H1 (cell line): ENCODE measurements at regions not wholly inside any gene's neighbourhood (a gene's known extent, or its start where the extent isn't known, plus 50 kb on each side); places are given as distances from the start of the nearest gene placed in this dataset.
A peak's percentile ranks its signal among the peaks of the same experiment; 100 is the strongest.

Source experiments
- CTCF ChIA-PET: fragments of 300-600 bp; sonication (Branson Sonifier 250); formaldehyde crosslinking; loops from one replicate; lab custom pipeline; 2021; ENCODE audit not compliant: partially characterized antibody; lab: Charles Lee
- POLR2A ChIA-PET: fragments of 300-600 bp; sonication (Branson Sonifier 250); formaldehyde crosslinking; loops from one replicate; lab custom pipeline; 2021; ENCODE audit warnings: inconsistent platforms; ENCODE audit not compliant: partially characterized antibody; lab: Charles Lee
- DNase-seq, 2 experiments: peaks; one replicate each; pipeline versions ENCODE4 v3.0.0 to v3.0.0-alpha.2; 2010 to 2022; ENCODE audit warnings: low spot score in 2 of 2, low read depth in 1 of 2, mixed read lengths in 1 of 2
- FAIRE-seq: peaks from 2 replicates; lab custom pipeline; 2011; peaks lifted over from hg19 to GRCh38; lab: Jason Lieb, UNC
- H2AFZ ChIP-seq: 2 replicates; pipeline ENCODE4 v1.8.1; 2012; ENCODE audit warnings: low read length, inconsistent platforms
- H2AK5ac ChIP-seq: 2 replicates; pipeline ENCODE4 v1.6.1; 2013; ENCODE audit warnings: low read depth, low read length
- H2BK120ac ChIP-seq: replicated peaks from 2 replicates; pipeline ENCODE3; 2013; ENCODE audit warnings: low read depth, low read length, inconsistent platforms
- H2BK12ac ChIP-seq: 2 replicates; pipeline ENCODE4 v1.6.1; 2013; ENCODE audit warnings: low read depth, low read length
- H2BK15ac ChIP-seq: 2 replicates; pipeline ENCODE4 v1.6.1; 2013; ENCODE audit warnings: low read length
- H2BK20ac ChIP-seq: 2 replicates; pipeline ENCODE4 v1.6.1; 2013; ENCODE audit warnings: low read length
- H2BK5ac ChIP-seq: 2 replicates; pipeline ENCODE4 v1.6.1; 2013; ENCODE audit warnings: low read depth, low read length
- H3K14ac ChIP-seq: 2 replicates; pipeline ENCODE4 v1.6.1; 2013; ENCODE audit warnings: inconsistent platforms; ENCODE audit not compliant: insufficient read length
- H3K18ac ChIP-seq: 2 replicates; pipeline ENCODE4 v1.6.1; 2013; ENCODE audit warnings: low read length; ENCODE audit errors: extremely low read depth
- H3K23ac ChIP-seq: 2 replicates; pipeline ENCODE4 v1.6.1; 2013; ENCODE audit warnings: inconsistent platforms; ENCODE audit not compliant: insufficient read length
- H3K23me2 ChIP-seq: 2 replicates; pipeline ENCODE4 v1.6.1; 2013; ENCODE audit warnings: low read depth, low read length
- H3K27ac ChIP-seq: 2 replicates; pipeline ENCODE4 v1.6.1; 2011; ENCODE audit warnings: low read depth, low read length, inconsistent platforms
- H3K27me3 ChIP-seq, 4 experiments: replicated peaks in 1 of 4; 1 replicate in 1 of 4; 2 replicates in 3 of 4; pipeline versions ENCODE4 v1.6.1 to v1.8.1; 2011 to 2013; ENCODE audit warnings: low read length in 3 of 4, mild to moderate bottlenecking in 3 of 4, inconsistent platforms in 2 of 4, mixed read lengths in 2 of 4, moderate library complexity in 1 of 4; ENCODE audit not compliant: control insufficient read depth in 3 of 4, insufficient read depth in 3 of 4; ENCODE audit errors: extremely low read depth in 1 of 4
- H3K36me3 ChIP-seq, 4 experiments: 2 replicates each; pipeline versions ENCODE4 v1.6.1 to v1.8.1; 2011 to 2013; ENCODE audit warnings: mild to moderate bottlenecking in 4 of 4, low read length in 3 of 4, moderate library complexity in 2 of 4, control low read depth in 1 of 4, inconsistent platforms in 1 of 4; ENCODE audit not compliant: insufficient read depth in 4 of 4, control insufficient read depth in 2 of 4
- H3K4ac ChIP-seq: replicated peaks from 2 replicates; pipeline ENCODE3; 2013; ENCODE audit warnings: low read length, low read depth, mixed read lengths, inconsistent platforms; ENCODE audit not compliant: insufficient read length
- H3K4me1 ChIP-seq, 4 experiments: replicated peaks in 1 of 4; 1 replicate in 1 of 4; 2 replicates in 3 of 4; pipeline versions ENCODE4 v1.6.1 to v1.8.1; 2011 to 2013; ENCODE audit warnings: low read length in 3 of 4, inconsistent platforms in 2 of 4, mixed read lengths in 1 of 4; ENCODE audit not compliant: insufficient read depth in 4 of 4, control insufficient read depth in 3 of 4
- H3K4me2 ChIP-seq, 2 experiments: 2 replicates each; pipeline versions ENCODE4 v1.6.1 to v1.8.1; 2011 to 2013; ENCODE audit warnings: low read depth in 2 of 2, low read length in 2 of 2, control low read depth in 1 of 2, inconsistent platforms in 1 of 2, mild to moderate bottlenecking in 1 of 2; ENCODE audit not compliant: insufficient read depth in 1 of 2
- H3K4me3 ChIP-seq, 4 experiments: fragments of 200-600, 300-600 bp in 1 of 4; sonication (generic), shearing (Covaris generic), sonication (Bioruptor Twin) in 1 of 4; 2 replicates each; pipeline versions ENCODE4 v1.5.1 to v1.8.1; 2011 to 2016; ENCODE audit warnings: low read length in 4 of 4, low read depth in 3 of 4, control low read depth in 2 of 4, inconsistent platforms in 2 of 4, mild to moderate bottlenecking in 2 of 4, mixed read lengths in 1 of 4, moderate library complexity in 1 of 4; ENCODE audit not compliant: insufficient read depth in 2 of 4; ENCODE audit errors: extremely low read depth in 1 of 4
- H3K56ac ChIP-seq: replicated peaks from 2 replicates; pipeline ENCODE3; 2013; ENCODE audit warnings: low read depth, mild to moderate bottlenecking, mixed read lengths, low read length, inconsistent platforms; ENCODE audit not compliant: insufficient read length
- H3K79me1 ChIP-seq: 2 replicates; pipeline ENCODE4 v1.6.1; 2013; ENCODE audit warnings: low read depth, low read length, control low read depth
- H3K79me2 ChIP-seq, 2 experiments: 2 replicates each; pipeline versions ENCODE4 v1.6.1 to v1.8.1; 2012 to 2013; ENCODE audit warnings: low read length in 2 of 2, mild to moderate bottlenecking in 2 of 2, inconsistent platforms in 1 of 2; ENCODE audit not compliant: insufficient read depth in 2 of 2, control insufficient read depth in 1 of 2
- H3K9ac ChIP-seq, 4 experiments: replicated peaks in 1 of 4; 1 replicate in 1 of 4; 2 replicates in 3 of 4; pipeline versions ENCODE4 v1.6.1 to v1.8.1; 2011 to 2013; ENCODE audit warnings: low read depth in 3 of 4, low read length in 3 of 4, control low read depth in 2 of 4, mild to moderate bottlenecking in 2 of 4, moderate library complexity in 2 of 4, inconsistent platforms in 1 of 4; ENCODE audit errors: extremely low read depth in 1 of 4
- H3K9me3 ChIP-seq, 2 experiments: 2 replicates each; pipeline versions ENCODE4 v1.6.1 to v1.8.1; 2012 to 2013; ENCODE audit warnings: mild to moderate bottlenecking in 2 of 2, moderate library complexity in 2 of 2, control low read depth in 1 of 2, inconsistent platforms in 1 of 2, low read depth in 1 of 2, low read length in 1 of 2, mixed read lengths in 1 of 2; ENCODE audit not compliant: insufficient read depth in 2 of 2
- H4K20me1 ChIP-seq, 2 experiments: replicated peaks in 1 of 2; 2 replicates each; pipeline versions ENCODE3 to v1.8.1; 2011 to 2013; ENCODE audit warnings: inconsistent platforms in 2 of 2, low read length in 2 of 2, mild to moderate bottlenecking in 1 of 2; ENCODE audit not compliant: insufficient read depth in 2 of 2, control insufficient read depth in 1 of 2
- H4K5ac ChIP-seq: 2 replicates; pipeline ENCODE4 v1.6.1; 2013; ENCODE audit warnings: low read length, low read depth, mixed read lengths, inconsistent platforms; ENCODE audit not compliant: insufficient read length
- H4K8ac ChIP-seq: 2 replicates; pipeline ENCODE4 v1.8.0; 2013; ENCODE audit warnings: mild to moderate bottlenecking, moderate library complexity, low read length, inconsistent platforms; ENCODE audit not compliant: insufficient read depth; ENCODE audit errors: extremely low read depth
- H4K91ac ChIP-seq: replicated peaks from 2 replicates; pipeline ENCODE3; 2013; ENCODE audit warnings: low read length, mixed read lengths, inconsistent platforms; ENCODE audit not compliant: insufficient read length
- BCL11A ChIP-seq, 2 experiments: IDR thresholded peaks; one replicate each; pipeline ENCODE4 v1.6.1; 2011; ENCODE audit warnings: low read depth in 2 of 2, low read length in 2 of 2, mild to moderate bottlenecking in 2 of 2
- RAD21 ChIP-seq, 2 experiments: IDR thresholded peaks in 1 of 2; conservative IDR thresholded peaks in 1 of 2; 2 replicates each; pipeline ENCODE4 v1.6.1; 2011; ENCODE audit warnings: low read depth in 2 of 2, low read length in 2 of 2, improper control_type of control experiment in 1 of 2, inconsistent platforms in 1 of 2, mild to moderate bottlenecking in 1 of 2, moderate library complexity in 1 of 2
- WGBS, 2 experiments: shearing (Covaris generic) in 1 of 2; methylation state at CpG; one replicate each; pipeline versions ENCODE4 v1.1.6 to v1.1.7; 2013 to 2015; ENCODE audit warnings: low lambda C conversion rate in 2 of 2, mixed read lengths in 2 of 2, inconsistent platforms in 1 of 2, low coverage in 1 of 2, missing lambda C conversion rate in 1 of 2; ENCODE audit not compliant: insufficient replicate concordance in 2 of 2, insufficient coverage in 1 of 2, insufficient read length in 1 of 2; ENCODE audit errors: extremely low coverage in 1 of 2, missing lambda C conversion rate in 1 of 2; 5-methylcytosine and 5-hydroxymethylcytosine counted together
- TF ChIP-seq, protein P1 (sequence below), 3 experiments: IDR thresholded peaks; 1 replicate in 2 of 3; 2 replicates in 1 of 3; pipeline versions ENCODE4 v1.5.1 to v1.6.1; 2011; ENCODE audit warnings: low read length in 3 of 3, mild to moderate bottlenecking in 3 of 3, inconsistent platforms in 2 of 3, low read depth in 1 of 3, moderate library complexity in 1 of 3; ENCODE audit not compliant: insufficient read depth in 1 of 3; ENCODE audit errors: control extremely low read depth in 1 of 3

DNA sequence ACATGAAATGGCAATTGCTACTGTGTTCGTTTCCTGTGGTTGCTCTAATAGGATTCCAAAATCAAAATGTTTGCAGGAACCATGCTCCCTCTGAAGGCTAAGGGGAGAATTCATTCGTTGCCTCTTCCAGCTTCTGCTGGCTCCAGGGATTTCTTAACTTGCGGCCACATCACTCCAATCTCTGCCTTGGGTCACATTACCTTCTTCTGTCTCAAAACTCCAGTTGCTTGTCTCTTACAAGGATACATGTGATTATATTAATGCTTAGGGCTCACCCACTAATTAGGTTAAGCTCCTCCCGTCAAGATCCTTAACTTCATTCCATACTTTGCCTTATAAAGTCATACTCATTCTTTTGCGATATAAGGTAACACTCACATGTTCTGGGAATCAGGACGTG, 208.4 kb downstream of the RBM46 start:
- Histone ChIP-seq H3K27me3 (no peaks in the 10 kb centered on the region), H2AK5ac (no peak overlapping the region), H3K56ac (no peak overlapping the region), H3K9me3 (no peaks in the 10 kb centered on the region), H4K8ac (no peak overlapping the region), H2AFZ (no peak overlapping the region; the same call in 1 of the 2 replicates), H2BK20ac (no peak overlapping the region), H3K23me2 (no peaks in the 10 kb centered on the region), H3K9ac (no peak overlapping the region), H3K18ac (no peak overlapping the region), H3K4me2 (no peak overlapping the region), H3K4me1 (no peaks in the 10 kb centered on the region), H3K36me3 (no peaks in the 10 kb centered on the region), H3K23ac (no peak overlapping the region), H3K4ac (no peak overlapping the region), H4K5ac (no peak overlapping the region), H2BK120ac (no peak overlapping the region), H2BK15ac (no peak overlapping the region), H3K4me3 (no peak overlapping the region), H3K79me1 (no peaks in the 10 kb centered on the region), H3K14ac (no peak overlapping the region), H3K27ac (no peak overlapping the region), H2BK12ac (no peak overlapping the region), H4K20me1 (no peaks in the 10 kb centered on the region), H3K79me2 (no peaks in the 10 kb centered on the region), H4K91ac (no peak overlapping the region), H2BK5ac (no peak overlapping the region)
- ChIA-PET POLR2A (no interaction called here), CTCF (interaction anchor here (0.6 to 2.2 kb wide), 15 partner anchors 11 to 540 kb away, joined by 3 to 7 read pairs (median 3); no protein-coding TSS in a partner anchor)
- DNase-seq (no peak), FAIRE-seq (no peak)
- 86% methylated on average over 6 of the region's 6 CpGs; no CpG with 5 or more reads in 1 of the 2 experiments for WGBS, 2 experiments
- no peak for TF ChIP-seq BCL11A (IDR thresholded peaks at IDR 0.05; ENCODE audit: low read depth in 2 of 2, low read length in 2 of 2)
- TF ChIP-seq RAD21 (IDR thresholded peaks at IDR 0.05 in 1 of 2, conservative IDR thresholded peaks at IDR 0.05 in 1 of 2; ENCODE audit: low read depth in 2 of 2, low read length in 2 of 2): peak; percentile 6 to 20; a peak in 1 of 4 replicates
- TF ChIP-seq, protein P1, sequence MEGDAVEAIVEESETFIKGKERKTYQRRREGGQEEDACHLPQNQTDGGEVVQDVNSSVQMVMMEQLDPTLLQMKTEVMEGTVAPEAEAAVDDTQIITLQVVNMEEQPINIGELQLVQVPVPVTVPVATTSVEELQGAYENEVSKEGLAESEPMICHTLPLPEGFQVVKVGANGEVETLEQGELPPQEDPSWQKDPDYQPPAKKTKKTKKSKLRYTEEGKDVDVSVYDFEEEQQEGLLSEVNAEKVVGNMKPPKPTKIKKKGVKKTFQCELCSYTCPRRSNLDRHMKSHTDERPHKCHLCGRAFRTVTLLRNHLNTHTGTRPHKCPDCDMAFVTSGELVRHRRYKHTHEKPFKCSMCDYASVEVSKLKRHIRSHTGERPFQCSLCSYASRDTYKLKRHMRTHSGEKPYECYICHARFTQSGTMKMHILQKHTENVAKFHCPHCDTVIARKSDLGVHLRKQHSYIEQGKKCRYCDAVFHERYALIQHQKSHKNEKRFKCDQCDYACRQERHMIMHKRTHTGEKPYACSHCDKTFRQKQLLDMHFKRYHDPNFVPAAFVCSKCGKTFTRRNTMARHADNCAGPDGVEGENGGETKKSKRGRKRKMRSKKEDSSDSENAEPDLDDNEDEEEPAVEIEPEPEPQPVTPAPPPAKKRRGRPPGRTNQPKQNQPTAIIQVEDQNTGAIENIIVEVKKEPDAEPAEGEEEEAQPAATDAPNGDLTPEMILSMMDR (IDR thresholded peaks at IDR 0.05; ENCODE audit: control extremely low read depth in 1 of 3, insufficient read depth in 1 of 3, low read depth in 1 of 3, low read length in 3 of 3): peak in 1 of 3 experiments; percentile 4; a peak in 1 of 4 replicates
